22Rv1 (cell line): ENCODE measurements at regions not wholly inside any gene's neighbourhood (a gene's known extent, or its start where the extent isn't known, plus 50 kb on each side); places are given as distances from the start of the nearest gene placed in this dataset.

ENCODE experiments used
- H3K27ac ChIP-seq: fragments of 450-650 bp; 2 replicates; pipeline ENCODE4 v1.5.1; 2017
- CTCF ChIP-seq: fragments of 450-650 bp; IDR thresholded peaks from 2 replicates; pipeline ENCODE4 v1.5.1; 2017; ENCODE audit warnings: mild to moderate bottlenecking
- ZFX ChIP-seq: fragments of 450-650 bp; IDR thresholded peaks from 2 replicates; pipeline ENCODE4 v1.6.1; 2017; ENCODE audit warnings: antibody characterized with exemption, borderline replicate concordance

- no peak for TF ChIP-seq CTCF
- no peak for TF ChIP-seq ZFX
- no peak overlapping the region for H3K27ac ChIP-seq
Observed at GRCh38 chr3:124545891-124546290, 184.4 kb upstream of the UMPS start.

- no peak for TF ChIP-seq CTCF
- TF ChIP-seq ZFX: no peak
- no peak overlapping the region for H3K27ac ChIP-seq
Observed at GRCh38 chr3:124552224-124552623, 178.0 kb upstream of the UMPS start.

GRCh38 chr3:124553178-124553577 lies 177.1 kb upstream of the UMPS start:
- TF ChIP-seq ZFX: no peak
- TF ChIP-seq CTCF: no peak
- H3K27ac ChIP-seq: no peak overlapping the region

- H3K27ac ChIP-seq: no peak overlapping the region
Observed at GRCh38 chr3:124556636-124557035, 173.6 kb upstream of the UMPS start.

GRCh38 chr3:124557433-124558232 lies 172.6 kb upstream of the UMPS start:
- TF ChIP-seq CTCF (no peak), ZFX (no peak)
- H3K27ac ChIP-seq: no peak overlapping the region

More at GRCh38 chr3:124556636-124557035, 173.6 kb upstream of the UMPS start:
- no peak for TF ChIP-seq ZFX
- TF ChIP-seq CTCF: no peak

- no peak overlapping the region for H3K27ac ChIP-seq
- no peak for TF ChIP-seq ZFX
- TF ChIP-seq CTCF: no peak
Observed at GRCh38 chr3:124558991-124559845, 171.0 kb upstream of the UMPS start.
